DOHH2 (cell line): ENCODE measurements at regions not wholly inside any gene's neighbourhood (a gene's known extent, or its start where the extent isn't known, plus 50 kb on each side); places are given as distances from the start of the nearest gene placed in this dataset.

Experiments
- EZH2phosphoT487 ChIP-seq: fragments of 200-600 bp; sonication (generic); IDR thresholded peaks from 2 replicates; pipeline ENCODE4 v1.6.1; 2017; ENCODE audit warnings: borderline replicate concordance, mild to moderate bottlenecking, antibody characterized with exemption, low read length, moderate library complexity, mixed read lengths
- TF ChIP-seq, protein P1 (sequence below): fragments of 200-600 bp; sonication (generic); IDR thresholded peaks from one replicate; pipeline ENCODE4 v1.5.1; 2014; ENCODE audit warnings: antibody characterized with exemption, mild to moderate bottlenecking, low read depth, low read length; ENCODE audit not compliant: poor library complexity, severe bottlenecking

DNA sequence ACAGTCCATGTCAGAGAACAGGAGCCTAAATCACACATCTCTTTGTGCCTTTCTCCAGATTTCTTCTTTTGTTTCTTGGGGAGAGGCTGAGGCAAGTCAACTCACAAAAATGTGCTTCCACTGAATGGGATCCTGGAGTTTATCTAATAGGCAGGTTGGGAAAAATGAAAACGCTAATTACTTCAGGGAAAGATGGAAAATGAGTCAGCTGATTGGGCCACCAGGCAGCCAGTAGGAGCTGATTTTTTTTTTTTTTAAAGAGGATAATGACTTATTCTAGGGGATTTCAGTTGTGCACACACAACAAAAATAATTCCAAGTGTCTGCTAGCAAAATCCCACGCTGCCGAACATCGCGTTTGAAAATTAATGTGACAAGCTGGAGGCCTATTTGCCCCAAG is 412.8 kb upstream of the ZMIZ1 start:
- TF ChIP-seq, protein P1, sequence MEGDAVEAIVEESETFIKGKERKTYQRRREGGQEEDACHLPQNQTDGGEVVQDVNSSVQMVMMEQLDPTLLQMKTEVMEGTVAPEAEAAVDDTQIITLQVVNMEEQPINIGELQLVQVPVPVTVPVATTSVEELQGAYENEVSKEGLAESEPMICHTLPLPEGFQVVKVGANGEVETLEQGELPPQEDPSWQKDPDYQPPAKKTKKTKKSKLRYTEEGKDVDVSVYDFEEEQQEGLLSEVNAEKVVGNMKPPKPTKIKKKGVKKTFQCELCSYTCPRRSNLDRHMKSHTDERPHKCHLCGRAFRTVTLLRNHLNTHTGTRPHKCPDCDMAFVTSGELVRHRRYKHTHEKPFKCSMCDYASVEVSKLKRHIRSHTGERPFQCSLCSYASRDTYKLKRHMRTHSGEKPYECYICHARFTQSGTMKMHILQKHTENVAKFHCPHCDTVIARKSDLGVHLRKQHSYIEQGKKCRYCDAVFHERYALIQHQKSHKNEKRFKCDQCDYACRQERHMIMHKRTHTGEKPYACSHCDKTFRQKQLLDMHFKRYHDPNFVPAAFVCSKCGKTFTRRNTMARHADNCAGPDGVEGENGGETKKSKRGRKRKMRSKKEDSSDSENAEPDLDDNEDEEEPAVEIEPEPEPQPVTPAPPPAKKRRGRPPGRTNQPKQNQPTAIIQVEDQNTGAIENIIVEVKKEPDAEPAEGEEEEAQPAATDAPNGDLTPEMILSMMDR, result no peak
- no peak for TF ChIP-seq EZH2phosphoT487
